Prostate gland (tissue), 2 donors: ENCODE measurements at regions not wholly inside any gene's neighbourhood (a gene's known extent, or its start where the extent isn't known, plus 50 kb on each side); places are given as distances from the start of the nearest gene placed in this dataset.

Experiments used
- POLR2AphosphoS5 ChIP-seq: sonication (generic); formaldehyde crosslinking; IDR thresholded peaks from one replicate; pipeline ENCODE4 v1.6.1; 2017; ENCODE audit warnings: antibody characterized with exemption
- TF ChIP-seq, protein P1 (sequence below), 4 experiments: fragments of 200-600 bp in 2 of 4; fragments of 450-650 bp in 2 of 4; sonication (generic) in 2 of 4; IDR thresholded peaks; 1 replicate in 3 of 4; 2 replicates in 1 of 4; pipeline ENCODE4 v1.5.1; 2016 to 2019; ENCODE audit warnings: antibody characterized with exemption in 4 of 4, mild to moderate bottlenecking in 2 of 4, moderate library complexity in 2 of 4

DNA sequence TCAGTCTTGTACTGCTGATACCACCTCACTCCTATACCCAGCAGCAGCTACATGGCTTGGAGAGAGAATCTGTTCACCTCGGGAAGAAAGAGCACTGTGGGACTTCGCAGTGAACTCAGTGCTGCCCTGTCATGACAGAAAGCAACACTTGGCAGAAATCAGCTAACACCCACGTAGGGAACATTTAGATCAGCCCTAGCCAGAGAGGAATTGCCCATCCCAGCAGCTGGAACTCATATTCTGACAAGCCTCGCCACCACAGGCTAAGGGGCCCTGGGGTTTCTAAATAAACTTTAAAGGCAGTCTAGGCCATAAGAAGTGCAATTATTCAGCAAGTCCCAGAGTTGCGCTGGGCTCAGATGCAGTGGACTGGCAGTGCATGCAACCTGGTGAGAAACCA, 1266.8 kb downstream of the GRIK2 start:
- TF ChIP-seq, protein P1, sequence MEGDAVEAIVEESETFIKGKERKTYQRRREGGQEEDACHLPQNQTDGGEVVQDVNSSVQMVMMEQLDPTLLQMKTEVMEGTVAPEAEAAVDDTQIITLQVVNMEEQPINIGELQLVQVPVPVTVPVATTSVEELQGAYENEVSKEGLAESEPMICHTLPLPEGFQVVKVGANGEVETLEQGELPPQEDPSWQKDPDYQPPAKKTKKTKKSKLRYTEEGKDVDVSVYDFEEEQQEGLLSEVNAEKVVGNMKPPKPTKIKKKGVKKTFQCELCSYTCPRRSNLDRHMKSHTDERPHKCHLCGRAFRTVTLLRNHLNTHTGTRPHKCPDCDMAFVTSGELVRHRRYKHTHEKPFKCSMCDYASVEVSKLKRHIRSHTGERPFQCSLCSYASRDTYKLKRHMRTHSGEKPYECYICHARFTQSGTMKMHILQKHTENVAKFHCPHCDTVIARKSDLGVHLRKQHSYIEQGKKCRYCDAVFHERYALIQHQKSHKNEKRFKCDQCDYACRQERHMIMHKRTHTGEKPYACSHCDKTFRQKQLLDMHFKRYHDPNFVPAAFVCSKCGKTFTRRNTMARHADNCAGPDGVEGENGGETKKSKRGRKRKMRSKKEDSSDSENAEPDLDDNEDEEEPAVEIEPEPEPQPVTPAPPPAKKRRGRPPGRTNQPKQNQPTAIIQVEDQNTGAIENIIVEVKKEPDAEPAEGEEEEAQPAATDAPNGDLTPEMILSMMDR (IDR thresholded peaks at IDR 0.05) = no peak
- TF ChIP-seq POLR2AphosphoS5 = no peak
